ENCODE measurements at regions not wholly inside any gene's neighbourhood (a gene's known extent, or its start where the extent isn't known, plus 50 kb on each side); places are given as distances from the start of the nearest gene placed in this dataset.

DNA sequence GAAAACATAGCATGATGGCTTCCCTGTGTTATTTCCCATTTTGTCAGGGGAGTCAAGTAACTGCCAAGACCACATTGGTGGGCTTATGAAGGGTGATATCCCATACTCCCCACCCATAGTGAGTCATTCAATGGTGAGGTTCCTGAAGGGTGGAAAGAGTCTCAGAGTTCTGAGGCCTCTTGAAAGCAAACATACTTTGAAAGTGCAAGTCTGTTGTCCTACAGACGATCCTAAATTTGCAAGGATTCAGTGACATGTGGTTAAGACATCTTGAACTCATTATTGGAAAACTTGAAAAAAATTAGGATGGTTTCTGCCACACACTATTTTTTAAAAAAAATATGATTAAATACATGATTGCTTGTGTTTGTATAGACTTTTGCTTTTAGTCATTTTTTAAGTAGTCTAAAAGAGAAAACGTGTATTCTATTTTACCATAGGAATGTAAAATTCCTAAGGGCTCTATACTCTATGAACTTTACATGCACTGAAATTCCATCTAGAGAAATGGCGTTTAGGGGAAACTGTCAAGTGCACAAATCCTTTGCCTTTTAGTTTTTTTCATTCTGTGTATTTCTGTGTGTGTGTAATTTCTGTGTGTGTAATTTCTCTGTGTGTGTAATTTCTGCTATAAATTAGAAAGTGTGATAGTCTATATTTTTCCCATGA is 225.5 kb upstream of the ADAMTS5 start:
- TF ChIP-seq, protein P1, sequence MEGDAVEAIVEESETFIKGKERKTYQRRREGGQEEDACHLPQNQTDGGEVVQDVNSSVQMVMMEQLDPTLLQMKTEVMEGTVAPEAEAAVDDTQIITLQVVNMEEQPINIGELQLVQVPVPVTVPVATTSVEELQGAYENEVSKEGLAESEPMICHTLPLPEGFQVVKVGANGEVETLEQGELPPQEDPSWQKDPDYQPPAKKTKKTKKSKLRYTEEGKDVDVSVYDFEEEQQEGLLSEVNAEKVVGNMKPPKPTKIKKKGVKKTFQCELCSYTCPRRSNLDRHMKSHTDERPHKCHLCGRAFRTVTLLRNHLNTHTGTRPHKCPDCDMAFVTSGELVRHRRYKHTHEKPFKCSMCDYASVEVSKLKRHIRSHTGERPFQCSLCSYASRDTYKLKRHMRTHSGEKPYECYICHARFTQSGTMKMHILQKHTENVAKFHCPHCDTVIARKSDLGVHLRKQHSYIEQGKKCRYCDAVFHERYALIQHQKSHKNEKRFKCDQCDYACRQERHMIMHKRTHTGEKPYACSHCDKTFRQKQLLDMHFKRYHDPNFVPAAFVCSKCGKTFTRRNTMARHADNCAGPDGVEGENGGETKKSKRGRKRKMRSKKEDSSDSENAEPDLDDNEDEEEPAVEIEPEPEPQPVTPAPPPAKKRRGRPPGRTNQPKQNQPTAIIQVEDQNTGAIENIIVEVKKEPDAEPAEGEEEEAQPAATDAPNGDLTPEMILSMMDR (conservative IDR thresholded peaks at IDR 0.05; ENCODE audit: low read depth in 2 of 2), result no peak
- TF ChIP-seq JUNB (IDR thresholded peaks at IDR 0.05; ENCODE audit: unreplicated experiment) (no peak), POLR2AphosphoS5 (IDR thresholded peaks at IDR 0.05; ENCODE audit: low read depth) (no peak), EZH2 (IDR thresholded peaks at IDR 0.05; ENCODE audit: low read depth, unreplicated experiment) (no peak), CREB1 (CRISPR knock-in tag; IDR thresholded peaks at IDR 0.05; ENCODE audit: low read depth) (no peak), ZNF114 (CRISPR knock-in tag; IDR thresholded peaks at IDR 0.05) (no peak), STAT1 (IDR thresholded peaks at IDR 0.05; ENCODE audit: unreplicated experiment) (no peak), EZH2phosphoT487 (IDR thresholded peaks at IDR 0.05; ENCODE audit: unreplicated experiment) (no peak), NANOG (IDR thresholded peaks at IDR 0.05; ENCODE audit: borderline replicate concordance) (no peak)
- TF ChIP-seq, protein P2, sequence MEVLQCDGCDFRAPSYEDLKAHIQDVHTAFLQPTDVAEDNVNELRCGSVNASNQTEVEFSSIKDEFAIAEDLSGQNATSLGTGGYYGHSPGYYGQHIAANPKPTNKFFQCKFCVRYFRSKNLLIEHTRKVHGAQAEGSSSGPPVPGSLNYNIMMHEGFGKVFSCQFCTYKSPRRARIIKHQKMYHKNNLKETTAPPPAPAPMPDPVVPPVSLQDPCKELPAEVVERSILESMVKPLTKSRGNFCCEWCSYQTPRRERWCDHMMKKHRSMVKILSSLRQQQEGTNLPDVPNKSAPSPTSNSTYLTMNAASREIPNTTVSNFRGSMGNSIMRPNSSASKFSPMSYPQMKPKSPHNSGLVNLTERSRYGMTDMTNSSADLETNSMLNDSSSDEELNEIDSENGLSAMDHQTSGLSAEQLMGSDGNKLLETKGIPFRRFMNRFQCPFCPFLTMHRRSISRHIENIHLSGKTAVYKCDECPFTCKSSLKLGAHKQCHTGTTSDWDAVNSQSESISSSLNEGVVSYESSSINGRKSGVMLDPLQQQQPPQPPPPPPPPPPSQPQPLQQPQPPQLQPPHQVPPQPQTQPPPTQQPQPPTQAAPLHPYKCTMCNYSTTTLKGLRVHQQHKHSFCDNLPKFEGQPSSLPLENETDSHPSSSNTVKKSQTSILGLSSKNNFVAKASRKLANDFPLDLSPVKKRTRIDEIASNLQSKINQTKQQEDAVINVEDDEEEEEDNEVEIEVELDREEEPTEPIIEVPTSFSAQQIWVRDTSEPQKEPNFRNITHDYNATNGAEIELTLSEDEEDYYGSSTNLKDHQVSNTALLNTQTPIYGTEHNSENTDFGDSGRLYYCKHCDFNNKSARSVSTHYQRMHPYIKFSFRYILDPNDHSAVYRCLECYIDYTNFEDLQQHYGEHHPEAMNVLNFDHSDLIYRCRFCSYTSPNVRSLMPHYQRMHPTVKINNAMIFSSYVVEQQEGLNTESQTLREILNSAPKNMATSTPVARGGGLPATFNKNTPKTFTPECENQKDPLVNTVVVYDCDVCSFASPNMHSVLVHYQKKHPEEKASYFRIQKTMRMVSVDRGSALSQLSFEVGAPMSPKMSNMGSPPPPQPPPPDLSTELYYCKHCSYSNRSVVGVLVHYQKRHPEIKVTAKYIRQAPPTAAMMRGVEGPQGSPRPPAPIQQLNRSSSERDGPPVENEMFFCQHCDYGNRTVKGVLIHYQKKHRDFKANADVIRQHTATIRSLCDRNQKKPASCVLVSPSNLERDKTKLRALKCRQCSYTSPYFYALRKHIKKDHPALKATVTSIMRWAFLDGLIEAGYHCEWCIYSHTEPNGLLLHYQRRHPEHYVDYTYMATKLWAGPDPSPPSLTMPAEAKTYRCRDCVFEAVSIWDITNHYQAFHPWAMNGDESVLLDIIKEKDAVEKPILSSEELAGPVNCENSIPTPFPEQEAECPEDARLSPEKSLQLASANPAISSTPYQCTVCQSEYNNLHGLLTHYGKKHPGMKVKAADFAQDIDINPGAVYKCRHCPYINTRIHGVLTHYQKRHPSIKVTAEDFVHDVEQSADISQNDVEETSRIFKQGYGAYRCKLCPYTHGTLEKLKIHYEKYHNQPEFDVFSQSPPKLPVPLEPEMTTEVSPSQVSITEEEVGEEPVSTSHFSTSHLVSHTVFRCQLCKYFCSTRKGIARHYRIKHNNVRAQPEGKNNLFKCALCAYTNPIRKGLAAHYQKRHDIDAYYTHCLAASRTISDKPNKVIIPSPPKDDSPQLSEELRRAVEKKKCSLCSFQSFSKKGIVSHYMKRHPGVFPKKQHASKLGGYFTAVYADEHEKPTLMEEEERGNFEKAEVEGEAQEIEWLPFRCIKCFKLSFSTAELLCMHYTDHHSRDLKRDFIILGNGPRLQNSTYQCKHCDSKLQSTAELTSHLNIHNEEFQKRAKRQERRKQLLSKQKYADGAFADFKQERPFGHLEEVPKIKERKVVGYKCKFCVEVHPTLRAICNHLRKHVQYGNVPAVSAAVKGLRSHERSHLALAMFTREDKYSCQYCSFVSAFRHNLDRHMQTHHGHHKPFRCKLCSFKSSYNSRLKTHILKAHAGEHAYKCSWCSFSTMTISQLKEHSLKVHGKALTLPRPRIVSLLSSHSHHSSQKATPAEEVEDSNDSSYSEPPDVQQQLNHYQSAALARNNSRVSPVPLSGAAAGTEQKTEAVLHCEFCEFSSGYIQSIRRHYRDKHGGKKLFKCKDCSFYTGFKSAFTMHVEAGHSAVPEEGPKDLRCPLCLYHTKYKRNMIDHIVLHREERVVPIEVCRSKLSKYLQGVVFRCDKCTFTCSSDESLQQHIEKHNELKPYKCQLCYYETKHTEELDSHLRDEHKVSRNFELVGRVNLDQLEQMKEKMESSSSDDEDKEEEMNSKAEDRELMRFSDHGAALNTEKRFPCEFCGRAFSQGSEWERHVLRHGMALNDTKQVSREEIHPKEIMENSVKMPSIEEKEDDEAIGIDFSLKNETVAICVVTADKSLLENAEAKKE (CRISPR knock-in tag; IDR thresholded peaks at IDR 0.05), result no peak
- TF ChIP-seq, protein P3, sequence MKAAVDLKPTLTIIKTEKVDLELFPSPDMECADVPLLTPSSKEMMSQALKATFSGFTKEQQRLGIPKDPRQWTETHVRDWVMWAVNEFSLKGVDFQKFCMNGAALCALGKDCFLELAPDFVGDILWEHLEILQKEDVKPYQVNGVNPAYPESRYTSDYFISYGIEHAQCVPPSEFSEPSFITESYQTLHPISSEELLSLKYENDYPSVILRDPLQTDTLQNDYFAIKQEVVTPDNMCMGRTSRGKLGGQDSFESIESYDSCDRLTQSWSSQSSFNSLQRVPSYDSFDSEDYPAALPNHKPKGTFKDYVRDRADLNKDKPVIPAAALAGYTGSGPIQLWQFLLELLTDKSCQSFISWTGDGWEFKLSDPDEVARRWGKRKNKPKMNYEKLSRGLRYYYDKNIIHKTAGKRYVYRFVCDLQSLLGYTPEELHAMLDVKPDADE (IDR thresholded peaks at IDR 0.05), result no peak
- TF ChIP-seq, protein P4, sequence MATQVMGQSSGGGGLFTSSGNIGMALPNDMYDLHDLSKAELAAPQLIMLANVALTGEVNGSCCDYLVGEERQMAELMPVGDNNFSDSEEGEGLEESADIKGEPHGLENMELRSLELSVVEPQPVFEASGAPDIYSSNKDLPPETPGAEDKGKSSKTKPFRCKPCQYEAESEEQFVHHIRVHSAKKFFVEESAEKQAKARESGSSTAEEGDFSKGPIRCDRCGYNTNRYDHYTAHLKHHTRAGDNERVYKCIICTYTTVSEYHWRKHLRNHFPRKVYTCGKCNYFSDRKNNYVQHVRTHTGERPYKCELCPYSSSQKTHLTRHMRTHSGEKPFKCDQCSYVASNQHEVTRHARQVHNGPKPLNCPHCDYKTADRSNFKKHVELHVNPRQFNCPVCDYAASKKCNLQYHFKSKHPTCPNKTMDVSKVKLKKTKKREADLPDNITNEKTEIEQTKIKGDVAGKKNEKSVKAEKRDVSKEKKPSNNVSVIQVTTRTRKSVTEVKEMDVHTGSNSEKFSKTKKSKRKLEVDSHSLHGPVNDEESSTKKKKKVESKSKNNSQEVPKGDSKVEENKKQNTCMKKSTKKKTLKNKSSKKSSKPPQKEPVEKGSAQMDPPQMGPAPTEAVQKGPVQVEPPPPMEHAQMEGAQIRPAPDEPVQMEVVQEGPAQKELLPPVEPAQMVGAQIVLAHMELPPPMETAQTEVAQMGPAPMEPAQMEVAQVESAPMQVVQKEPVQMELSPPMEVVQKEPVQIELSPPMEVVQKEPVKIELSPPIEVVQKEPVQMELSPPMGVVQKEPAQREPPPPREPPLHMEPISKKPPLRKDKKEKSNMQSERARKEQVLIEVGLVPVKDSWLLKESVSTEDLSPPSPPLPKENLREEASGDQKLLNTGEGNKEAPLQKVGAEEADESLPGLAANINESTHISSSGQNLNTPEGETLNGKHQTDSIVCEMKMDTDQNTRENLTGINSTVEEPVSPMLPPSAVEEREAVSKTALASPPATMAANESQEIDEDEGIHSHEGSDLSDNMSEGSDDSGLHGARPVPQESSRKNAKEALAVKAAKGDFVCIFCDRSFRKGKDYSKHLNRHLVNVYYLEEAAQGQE (IDR thresholded peaks at IDR 0.05; ENCODE audit: unreplicated experiment), result no peak

Measured in GM23338 (cell line).